ENCODE measurements at regions not wholly inside any gene's neighbourhood (a gene's known extent, or its start where the extent isn't known, plus 50 kb on each side); places are given as distances from the start of the nearest gene placed in this dataset.

DNA sequence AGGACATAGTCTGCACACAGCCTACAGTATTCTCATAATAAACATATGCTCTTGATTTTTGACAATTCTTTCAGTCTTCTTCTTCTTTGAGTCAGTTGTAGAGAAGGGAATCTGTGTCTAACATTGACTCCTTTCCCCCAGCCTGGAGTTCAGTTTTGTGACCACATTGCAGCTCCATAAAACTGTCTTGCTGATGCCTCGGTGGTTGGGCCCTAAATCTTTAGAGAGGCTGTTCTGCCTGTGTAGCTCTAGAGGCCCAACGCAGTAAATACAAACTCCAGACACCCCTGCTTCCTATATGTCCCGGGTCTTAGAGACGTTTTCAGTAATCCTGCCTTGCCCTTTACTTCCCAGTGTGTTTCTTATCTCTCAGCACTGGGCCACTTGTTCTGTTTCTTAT, 639.5 kb upstream of the AADAT start:
- TF ChIP-seq, protein P1, sequence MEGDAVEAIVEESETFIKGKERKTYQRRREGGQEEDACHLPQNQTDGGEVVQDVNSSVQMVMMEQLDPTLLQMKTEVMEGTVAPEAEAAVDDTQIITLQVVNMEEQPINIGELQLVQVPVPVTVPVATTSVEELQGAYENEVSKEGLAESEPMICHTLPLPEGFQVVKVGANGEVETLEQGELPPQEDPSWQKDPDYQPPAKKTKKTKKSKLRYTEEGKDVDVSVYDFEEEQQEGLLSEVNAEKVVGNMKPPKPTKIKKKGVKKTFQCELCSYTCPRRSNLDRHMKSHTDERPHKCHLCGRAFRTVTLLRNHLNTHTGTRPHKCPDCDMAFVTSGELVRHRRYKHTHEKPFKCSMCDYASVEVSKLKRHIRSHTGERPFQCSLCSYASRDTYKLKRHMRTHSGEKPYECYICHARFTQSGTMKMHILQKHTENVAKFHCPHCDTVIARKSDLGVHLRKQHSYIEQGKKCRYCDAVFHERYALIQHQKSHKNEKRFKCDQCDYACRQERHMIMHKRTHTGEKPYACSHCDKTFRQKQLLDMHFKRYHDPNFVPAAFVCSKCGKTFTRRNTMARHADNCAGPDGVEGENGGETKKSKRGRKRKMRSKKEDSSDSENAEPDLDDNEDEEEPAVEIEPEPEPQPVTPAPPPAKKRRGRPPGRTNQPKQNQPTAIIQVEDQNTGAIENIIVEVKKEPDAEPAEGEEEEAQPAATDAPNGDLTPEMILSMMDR (IDR thresholded peaks at IDR 0.05; ENCODE audit: low read length): no peak
- TF ChIP-seq EZH2 (IDR thresholded peaks at IDR 0.05; ENCODE audit: borderline replicate concordance, low read length): no peak

All from OCI-LY1 (cell line).